ENCODE measurements at regions not wholly inside any gene's neighbourhood (a gene's known extent, or its start where the extent isn't known, plus 50 kb on each side); places are given as distances from the start of the nearest gene placed in this dataset.

DNA sequence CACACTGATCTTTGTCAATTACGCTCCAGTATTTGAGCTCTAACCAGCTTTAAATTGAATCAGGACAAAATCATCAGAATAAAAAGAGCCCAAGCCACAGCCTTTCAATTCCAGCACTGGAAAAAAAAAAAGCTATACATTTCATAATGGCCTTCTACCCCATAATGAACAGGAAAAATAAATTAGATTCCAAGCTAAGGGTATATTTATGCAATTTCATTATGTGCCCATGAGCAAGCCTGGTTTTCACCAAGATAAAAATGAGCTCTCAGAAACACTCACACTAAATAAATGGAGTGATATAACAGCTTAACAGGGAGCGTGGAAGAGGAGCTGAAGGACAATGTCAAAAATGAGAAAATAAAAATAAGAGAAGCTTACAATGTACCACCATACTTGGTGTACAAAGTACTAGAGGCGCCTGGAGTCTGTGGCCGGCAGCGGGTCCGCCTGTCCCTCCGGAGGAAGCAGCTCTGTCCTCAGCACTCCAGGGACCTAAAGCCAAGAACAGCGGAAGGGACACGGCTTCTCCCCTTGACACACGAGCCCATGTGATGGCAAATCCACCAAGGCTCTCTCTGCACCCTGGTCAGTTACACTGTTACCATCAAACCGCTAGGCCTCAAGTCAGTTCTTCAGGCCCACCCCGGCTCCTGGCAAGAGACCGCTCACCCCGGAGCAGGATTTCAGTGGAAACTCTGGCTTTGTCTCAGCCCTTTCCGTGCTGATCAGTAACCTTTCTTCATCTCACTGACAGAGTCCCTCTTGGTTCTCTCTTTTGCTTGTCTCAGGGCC, 69.6 kb downstream of the RBFOX3 start:
- dilution Hi-C loops (cut with MboI; ENCODE audit: extremely low pct_ligation_motif_present, low sequenced_read_pairs), result no loop called here
- Histone ChIP-seq H3K4me1 (ENCODE audit: control insufficient read depth, extremely low read depth, insufficient read depth, low read length) (no peaks in the 10 kb centered on the region), H3K9ac (ENCODE audit: control insufficient read depth, extremely low read depth, insufficient read depth, low read length) (no peak overlapping the region), H3K9me1 (ENCODE audit: control insufficient read depth, extremely low read depth, insufficient read depth, low read length) (no peaks in the 10 kb centered on the region), H4K20me1 (ENCODE audit: control insufficient read depth, extremely low read depth, insufficient read depth, low read length) (no peaks in the 10 kb centered on the region), H3K4me2 (ENCODE audit: control insufficient read depth, extremely low read depth, insufficient read depth, low read depth, low read length) (no peak overlapping the region), H3K27me3 (ENCODE audit: control insufficient read depth, extremely low read depth, insufficient read depth, low read length) (no peaks in the 10 kb centered on the region), H3K4me3 (ENCODE audit: control insufficient read depth in 2 of 3, extremely low read depth in 1 of 3, insufficient read depth in 2 of 3, low read depth in 1 of 3, low read length in 3 of 3) (no peak overlapping the region), H3K27ac (ENCODE audit: control insufficient read depth, insufficient read depth, low read length) (no peak overlapping the region), H3K9me3 (ENCODE audit: control insufficient read depth, low read depth, low read length) (no peaks in the 10 kb centered on the region), H3K79me2 (ENCODE audit: control insufficient read depth, insufficient read depth, low read length) (no peaks in the 10 kb centered on the region), H3K36me3 (ENCODE audit: control insufficient read depth in 2 of 2, extremely low read depth in 1 of 2, insufficient read depth in 2 of 2, low read length in 2 of 2) (no peaks in the 10 kb centered on the region), H2AFZ (ENCODE audit: control insufficient read depth, low read length) (no peak overlapping the region)
- FAIRE-seq, result no peak
- TF ChIP-seq EZH2 (IDR thresholded peaks at IDR 0.05; ENCODE audit: low read length), result no peak
- DNase-seq (ENCODE audit: low read depth, low spot score), result no peak

DNA sequence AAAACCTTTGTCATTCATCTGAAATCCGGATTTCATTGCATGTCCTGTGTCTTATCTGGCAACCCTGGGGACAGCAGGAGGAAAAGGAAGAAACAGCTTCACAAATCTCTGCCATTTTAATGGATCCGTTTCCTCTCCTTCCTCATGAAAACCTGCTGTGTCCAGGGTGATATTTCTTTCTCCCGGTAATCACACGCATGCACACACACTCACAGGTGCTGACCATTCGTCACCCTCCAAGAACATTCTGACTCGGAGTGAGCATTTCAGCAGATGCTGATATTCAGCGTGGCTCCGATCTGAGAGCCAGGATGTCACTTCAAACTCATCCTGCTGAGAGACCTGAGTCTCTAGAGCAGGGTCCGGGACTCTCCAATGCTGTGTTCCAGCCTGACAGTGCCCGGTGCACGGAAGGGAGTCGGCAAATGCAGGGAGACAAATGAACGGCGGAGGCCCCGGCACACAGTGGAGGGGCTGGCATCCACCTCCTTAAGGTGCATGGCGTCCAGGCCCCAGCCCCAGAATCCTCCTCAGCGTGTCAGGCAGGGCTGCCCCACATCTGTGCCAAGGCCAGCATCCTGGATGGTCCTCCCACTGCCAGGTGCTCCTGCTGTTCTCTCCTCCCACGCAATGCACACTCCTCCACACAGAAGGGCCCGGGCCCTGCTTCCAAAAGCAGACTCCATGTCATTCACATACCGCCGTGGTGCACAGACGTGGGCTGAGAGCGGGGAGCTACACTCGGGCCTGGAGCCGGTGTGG, 70.7 kb downstream of the RBFOX3 start:
- Histone ChIP-seq H3K27ac (ENCODE audit: control insufficient read depth, insufficient read depth, low read length) (no peak overlapping the region), H3K9me1 (ENCODE audit: control insufficient read depth, extremely low read depth, insufficient read depth, low read length) (no peaks in the 10 kb centered on the region), H3K4me1 (ENCODE audit: control insufficient read depth, extremely low read depth, insufficient read depth, low read length) (no peaks in the 10 kb centered on the region), H3K9me3 (ENCODE audit: control insufficient read depth, low read depth, low read length) (no peaks in the 10 kb centered on the region), H4K20me1 (ENCODE audit: control insufficient read depth, extremely low read depth, insufficient read depth, low read length) (no peaks in the 10 kb centered on the region), H3K27me3 (ENCODE audit: control insufficient read depth, extremely low read depth, insufficient read depth, low read length) (no peaks in the 10 kb centered on the region), H3K4me3 (ENCODE audit: control insufficient read depth in 2 of 3, extremely low read depth in 1 of 3, insufficient read depth in 2 of 3, low read depth in 1 of 3, low read length in 3 of 3) (no peak overlapping the region), H3K79me2 (ENCODE audit: control insufficient read depth, insufficient read depth, low read length) (no peaks in the 10 kb centered on the region), H3K4me2 (ENCODE audit: control insufficient read depth, extremely low read depth, insufficient read depth, low read depth, low read length) (no peak overlapping the region), H3K36me3 (ENCODE audit: control insufficient read depth in 2 of 2, extremely low read depth in 1 of 2, insufficient read depth in 2 of 2, low read length in 2 of 2) (no peaks in the 10 kb centered on the region), H2AFZ (ENCODE audit: control insufficient read depth, low read length) (no peak overlapping the region), H3K9ac (ENCODE audit: control insufficient read depth, extremely low read depth, insufficient read depth, low read length) (no peak overlapping the region)
- TF ChIP-seq, protein P1, sequence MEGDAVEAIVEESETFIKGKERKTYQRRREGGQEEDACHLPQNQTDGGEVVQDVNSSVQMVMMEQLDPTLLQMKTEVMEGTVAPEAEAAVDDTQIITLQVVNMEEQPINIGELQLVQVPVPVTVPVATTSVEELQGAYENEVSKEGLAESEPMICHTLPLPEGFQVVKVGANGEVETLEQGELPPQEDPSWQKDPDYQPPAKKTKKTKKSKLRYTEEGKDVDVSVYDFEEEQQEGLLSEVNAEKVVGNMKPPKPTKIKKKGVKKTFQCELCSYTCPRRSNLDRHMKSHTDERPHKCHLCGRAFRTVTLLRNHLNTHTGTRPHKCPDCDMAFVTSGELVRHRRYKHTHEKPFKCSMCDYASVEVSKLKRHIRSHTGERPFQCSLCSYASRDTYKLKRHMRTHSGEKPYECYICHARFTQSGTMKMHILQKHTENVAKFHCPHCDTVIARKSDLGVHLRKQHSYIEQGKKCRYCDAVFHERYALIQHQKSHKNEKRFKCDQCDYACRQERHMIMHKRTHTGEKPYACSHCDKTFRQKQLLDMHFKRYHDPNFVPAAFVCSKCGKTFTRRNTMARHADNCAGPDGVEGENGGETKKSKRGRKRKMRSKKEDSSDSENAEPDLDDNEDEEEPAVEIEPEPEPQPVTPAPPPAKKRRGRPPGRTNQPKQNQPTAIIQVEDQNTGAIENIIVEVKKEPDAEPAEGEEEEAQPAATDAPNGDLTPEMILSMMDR (optimal IDR thresholded peaks at IDR 0.05 in 1 of 3, IDR thresholded peaks at IDR 0.05 in 1 of 3, conservative IDR thresholded peaks at IDR 0.05 in 1 of 3; ENCODE audit: extremely low read depth in 1 of 3, insufficient read depth in 2 of 3, low read length in 3 of 3), result no peak
- no peak for TF ChIP-seq EZH2 (IDR thresholded peaks at IDR 0.05; ENCODE audit: low read length)
- dilution Hi-C loops (cut with MboI; ENCODE audit: extremely low pct_ligation_motif_present, low sequenced_read_pairs), result no loop called here
- DNase-seq (ENCODE audit: low read depth, low spot score), result no peak
- no peak for FAIRE-seq

All from keratinocyte (primary cell).